SKM-1 (cell line): ENCODE measurements at regions not wholly inside any gene's neighbourhood (a gene's known extent, or its start where the extent isn't known, plus 50 kb on each side); places are given as distances from the start of the nearest gene placed in this dataset.

Experiments
- DNase-seq: peaks from one replicate; lab custom pipeline; 2025; ENCODE audit not compliant: unreplicated experiment; lab: John Stamatoyannopoulos, UW

- DNase-seq = no peak
Measured at GRCh38 chr22:48943567-48944432, 883.9 kb downstream of the BRD1 start.

- DNase-seq = no peak
Measured at GRCh38 chr22:48942698-48943566, 884.7 kb downstream of the BRD1 start.

GRCh38 chr22:48941903-48942575, 885.6 kb downstream of the BRD1 start:
- no peak for DNase-seq

DNA sequence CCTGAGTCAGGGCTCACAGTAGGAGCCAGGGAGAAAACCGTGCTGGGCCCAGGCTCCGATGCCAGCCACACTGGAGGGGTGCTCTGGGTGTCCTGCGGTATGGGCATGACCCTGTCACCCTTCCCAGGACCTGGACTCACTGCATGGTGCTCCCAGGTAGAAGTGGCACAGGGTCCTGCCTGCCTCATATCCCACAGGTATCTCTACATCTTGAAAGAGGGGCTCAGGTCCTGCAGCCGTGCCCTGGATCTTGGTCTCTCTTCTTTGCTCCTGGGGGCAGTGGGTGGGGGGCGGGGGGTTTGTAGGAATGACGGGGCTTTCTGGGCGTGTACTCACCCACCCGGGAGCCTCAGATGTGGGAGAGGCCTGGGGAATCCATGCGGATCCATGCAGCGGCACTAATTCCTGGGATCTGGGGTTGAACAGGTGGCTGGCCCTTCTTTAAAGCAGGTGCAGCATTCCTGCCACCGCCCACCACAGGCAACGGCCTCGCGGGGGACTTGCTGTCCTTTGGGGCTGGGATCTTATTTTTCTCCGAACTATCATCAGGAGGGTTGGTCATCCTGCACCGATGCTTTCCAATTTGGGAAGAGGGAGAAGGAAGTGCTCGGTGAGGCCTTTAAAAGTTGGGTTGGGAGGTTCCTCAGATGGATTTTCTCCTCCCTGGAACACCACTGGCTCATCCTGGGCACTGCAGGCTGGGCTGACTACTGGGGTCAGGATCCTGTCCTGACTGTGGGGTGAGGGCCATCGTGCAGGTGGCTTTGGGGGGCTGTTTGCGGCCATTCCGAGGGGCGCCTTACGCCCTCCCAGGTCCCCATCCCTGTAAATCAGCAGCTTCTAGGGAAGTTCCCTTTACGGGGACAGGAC, 886.4 kb downstream of the BRD1 start:
- DNase-seq = no peak

- DNase-seq = no peak
Measured at GRCh38 chr22:48940266-48941032, 887.2 kb downstream of the BRD1 start.

- DNase-seq = no peak
Measured at GRCh38 chr22:48939441-48940265, 888.0 kb downstream of the BRD1 start.

- DNase-seq = no peak
Measured at GRCh38 chr22:48938741-48939140, 888.9 kb downstream of the BRD1 start.

DNA sequence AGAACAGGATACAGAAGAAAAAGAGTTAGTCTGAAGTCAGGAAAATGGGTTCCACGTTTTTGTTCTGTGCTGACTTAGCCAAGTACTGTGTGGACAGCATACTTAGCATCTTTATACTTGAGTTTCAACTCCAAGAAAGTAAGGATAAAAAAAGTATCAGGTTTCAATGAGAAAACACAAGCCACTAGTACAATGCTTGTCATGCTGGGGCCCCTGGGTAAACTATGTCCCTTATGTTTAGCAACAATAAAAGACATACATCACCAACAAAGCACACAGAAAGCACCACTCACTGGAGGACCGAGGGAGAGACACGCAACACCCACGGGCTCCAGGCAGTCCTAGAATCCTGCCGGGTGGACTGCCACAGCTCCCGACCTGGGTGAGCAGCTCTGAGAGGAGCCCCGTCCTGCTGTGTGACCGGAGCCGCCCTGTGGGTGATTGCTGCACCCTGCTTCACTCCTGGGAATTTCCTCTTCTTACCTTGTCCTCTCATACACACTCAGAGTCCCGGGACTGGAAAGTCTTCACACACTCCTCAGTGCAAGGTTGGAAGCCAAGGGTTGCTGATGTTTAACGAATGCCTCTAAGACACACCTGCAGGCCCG, 890.5 kb downstream of the BRD1 start:
- DNase-seq = no peak

GRCh38 chr22:48936391-48936790, 891.3 kb downstream of the BRD1 start:
- no peak for DNase-seq

DNA sequence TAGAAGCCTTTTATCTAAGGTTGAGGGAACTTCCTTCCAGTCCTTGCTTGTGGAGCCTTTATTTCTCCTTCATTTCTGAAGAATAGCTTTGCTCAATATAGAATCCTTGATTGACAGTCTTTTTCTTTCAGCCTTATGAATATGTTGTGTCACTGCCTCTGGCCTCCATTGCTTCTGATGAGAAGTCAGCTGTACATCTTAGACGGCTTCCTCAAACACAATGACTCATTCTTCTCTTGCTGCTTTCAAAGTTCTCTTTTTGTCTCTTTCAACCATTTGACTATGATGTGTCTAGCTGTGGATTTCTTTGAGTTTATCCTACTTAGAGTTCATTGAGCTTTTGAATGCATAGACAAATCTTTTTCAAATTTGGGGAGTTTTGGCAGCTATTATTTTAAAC, 893.2 kb downstream of the BRD1 start:
- no peak for DNase-seq

DNA sequence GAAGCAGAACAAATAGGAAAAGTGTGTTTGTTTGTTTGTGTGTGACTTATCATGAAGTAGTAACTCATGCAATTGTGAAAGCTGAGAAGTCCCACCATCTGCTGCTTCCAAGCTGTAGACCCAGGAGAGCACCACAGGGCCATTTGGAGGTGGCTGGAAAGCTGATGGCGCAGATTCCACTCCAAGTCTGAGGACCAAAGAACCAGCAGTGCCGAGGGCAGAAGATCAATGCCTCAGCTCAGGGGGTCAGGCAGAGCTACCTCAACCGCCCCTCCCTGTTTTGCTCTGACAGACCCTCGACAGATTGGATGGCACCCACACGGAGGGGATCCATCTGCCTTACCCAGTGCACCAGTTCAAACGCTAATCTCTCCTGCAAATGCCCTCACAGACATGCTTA, 896.2 kb downstream of the BRD1 start:
- no peak for DNase-seq

- no peak for DNase-seq
Measured at GRCh38 chr22:48929276-48929790, 898.3 kb downstream of the BRD1 start.

DNA sequence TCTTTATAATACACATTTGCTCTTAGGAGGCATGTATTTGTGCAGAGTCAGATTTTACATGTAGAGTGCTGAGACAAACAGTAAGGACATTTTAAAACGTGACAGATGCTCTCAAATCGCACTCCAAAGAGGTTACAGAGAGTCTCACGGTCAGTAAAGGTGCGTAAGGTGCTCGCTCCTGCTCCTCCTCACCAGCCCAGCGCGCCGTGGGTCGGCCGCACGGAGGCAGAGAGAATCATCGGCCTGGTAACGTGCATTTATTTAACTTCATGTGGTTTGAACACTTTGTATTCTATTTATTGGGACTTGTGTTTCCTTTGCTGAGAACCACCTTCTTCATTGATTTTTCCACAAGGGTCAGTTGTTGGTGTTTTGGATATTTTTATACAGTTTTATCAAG, 900.1 kb downstream of the BRD1 start:
- DNase-seq = no peak

DNA sequence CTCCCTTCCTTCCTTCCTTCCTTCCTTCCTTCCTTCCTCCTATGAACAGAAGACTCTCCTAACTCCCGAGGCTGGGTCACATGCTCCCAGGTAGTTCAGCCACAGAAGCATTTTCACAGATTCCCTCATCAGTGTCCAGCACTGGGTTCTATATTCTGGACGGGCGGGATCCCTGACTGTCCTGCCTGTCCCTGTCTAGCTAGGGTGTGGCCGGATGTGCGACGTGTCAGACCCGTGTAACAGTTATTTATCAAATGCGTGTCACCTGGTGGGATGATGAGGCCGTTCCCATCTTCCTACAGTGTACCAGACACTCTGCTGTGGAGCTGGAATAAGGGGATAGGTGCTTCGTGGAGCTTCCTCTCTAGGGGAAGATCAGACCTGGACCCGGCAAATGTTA, 901.0 kb downstream of the BRD1 start:
- DNase-seq = no peak

DNA sequence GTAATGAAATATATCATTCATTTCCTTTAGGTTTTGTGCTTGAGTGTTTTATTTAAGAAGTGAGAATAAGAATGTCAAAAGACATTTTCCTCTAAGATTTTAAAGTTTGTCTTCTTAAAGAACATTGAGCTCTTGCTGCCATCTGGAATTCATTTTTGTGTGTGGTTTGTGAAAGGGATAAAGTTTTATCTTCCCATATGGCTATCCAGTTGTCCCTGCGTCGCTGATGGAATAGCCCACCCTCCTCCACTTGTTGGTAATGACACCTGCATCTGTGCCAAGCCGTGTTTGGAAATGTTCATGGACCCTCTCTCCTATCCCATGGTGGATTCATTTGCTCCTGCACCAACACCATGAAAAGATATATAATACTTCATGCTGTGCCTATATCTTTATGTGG, 901.5 kb downstream of the BRD1 start:
- DNase-seq = no peak

DNA sequence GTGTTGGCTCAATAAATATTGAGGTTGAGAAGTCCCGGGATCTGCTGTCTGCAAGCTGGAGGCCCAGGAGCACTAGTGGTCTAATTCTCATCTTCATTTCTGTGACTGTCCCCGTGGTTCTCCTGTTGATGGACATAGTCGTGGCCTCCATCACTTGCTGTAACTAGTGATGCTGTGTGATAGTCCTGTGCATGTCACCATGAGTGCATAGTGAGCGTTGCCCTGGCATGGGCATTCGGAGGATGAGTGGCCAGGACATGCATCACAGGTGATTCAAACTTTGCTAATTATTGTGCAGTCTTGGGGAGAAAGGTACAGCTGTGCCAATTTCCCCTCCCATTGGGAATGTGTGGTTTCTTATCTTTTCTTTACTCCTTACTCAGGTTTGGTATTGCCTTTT, 902.2 kb downstream of the BRD1 start:
- no peak for DNase-seq

DNA sequence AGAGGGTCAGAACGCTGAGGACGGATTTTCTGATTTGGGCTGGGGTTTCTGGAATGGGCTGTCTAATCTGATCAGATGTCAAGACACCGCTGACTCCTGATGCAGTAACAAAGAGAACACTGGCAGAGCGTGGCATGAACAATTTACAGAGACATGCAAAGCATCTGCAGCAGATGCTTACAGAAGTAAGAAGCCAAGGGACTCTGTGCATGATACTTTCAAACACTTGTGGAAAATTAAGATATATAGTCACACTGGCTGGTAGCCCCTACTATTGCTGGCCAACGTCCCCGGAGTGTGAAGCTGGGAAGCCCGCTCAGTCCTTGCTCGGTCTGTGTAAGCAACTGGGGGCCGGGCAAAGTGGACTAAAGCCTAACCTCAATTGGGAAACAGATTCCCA, 903.7 kb downstream of the BRD1 start:
- no peak for DNase-seq

DNA sequence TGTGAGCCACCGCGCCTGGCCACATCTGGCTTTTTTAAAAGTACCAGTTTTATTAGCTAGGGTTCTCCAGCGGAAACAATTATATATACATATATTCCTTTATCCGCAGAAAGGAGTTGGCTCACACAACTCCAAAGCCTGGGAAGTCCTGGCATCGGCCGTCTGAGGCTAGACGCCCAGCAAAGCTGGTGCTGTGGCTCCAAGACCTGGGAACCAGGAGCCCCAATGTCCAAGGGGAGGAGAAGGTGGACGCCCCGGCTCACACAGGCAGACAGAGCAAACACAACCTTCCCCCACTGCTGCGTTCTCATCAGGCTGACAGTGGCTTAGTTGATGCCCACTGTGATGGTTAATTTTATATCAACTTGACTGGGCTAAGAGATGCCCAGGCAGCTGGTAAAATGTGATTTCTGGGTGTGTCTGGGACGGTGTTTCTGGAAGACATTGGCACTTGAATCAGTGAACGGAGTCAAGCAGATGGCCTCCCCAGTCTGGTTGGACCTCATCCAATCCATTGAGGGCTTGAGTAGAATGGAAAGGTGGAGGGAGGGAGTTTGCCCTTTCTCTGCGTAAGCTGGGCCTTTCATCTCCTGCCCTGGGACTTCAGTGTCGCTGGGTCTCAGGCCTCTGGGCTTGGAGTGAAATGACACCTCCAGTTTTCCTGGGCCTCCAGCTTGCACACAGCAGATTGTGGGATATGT, 904.4 kb downstream of the BRD1 start:
- DNase-seq = no peak
